CD1c-positive myeloid dendritic cell (primary cell): ENCODE measurements at regions not wholly inside any gene's neighbourhood (a gene's known extent, or its start where the extent isn't known, plus 50 kb on each side); places are given as distances from the start of the nearest gene placed in this dataset.

Experiments used
- DNase-seq: peaks from one replicate; pipeline ENCODE4 v3.0.0-alpha.2; 2016; ENCODE audit errors: extremely low spot score

DNA sequence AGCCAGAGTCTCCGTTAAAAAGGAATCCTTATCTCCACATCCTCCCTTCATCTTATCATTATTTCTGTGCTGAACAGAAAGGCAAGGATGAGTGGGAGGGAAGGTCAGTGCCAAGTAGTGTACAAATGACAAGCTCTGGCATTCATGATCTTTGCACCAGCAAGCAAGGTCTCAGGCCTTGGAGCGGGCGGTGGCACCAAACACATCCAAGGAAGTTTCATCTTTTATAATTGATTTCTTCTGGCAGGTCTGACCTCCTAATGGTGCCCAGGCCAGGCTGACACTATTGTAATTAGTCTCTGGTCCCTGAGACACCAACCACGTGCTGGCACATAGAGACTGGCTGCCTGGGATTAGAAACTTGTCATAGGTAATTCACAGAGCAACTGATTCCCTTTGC is 336.6 kb downstream of the EN1 start:
- no peak for DNase-seq

DNA sequence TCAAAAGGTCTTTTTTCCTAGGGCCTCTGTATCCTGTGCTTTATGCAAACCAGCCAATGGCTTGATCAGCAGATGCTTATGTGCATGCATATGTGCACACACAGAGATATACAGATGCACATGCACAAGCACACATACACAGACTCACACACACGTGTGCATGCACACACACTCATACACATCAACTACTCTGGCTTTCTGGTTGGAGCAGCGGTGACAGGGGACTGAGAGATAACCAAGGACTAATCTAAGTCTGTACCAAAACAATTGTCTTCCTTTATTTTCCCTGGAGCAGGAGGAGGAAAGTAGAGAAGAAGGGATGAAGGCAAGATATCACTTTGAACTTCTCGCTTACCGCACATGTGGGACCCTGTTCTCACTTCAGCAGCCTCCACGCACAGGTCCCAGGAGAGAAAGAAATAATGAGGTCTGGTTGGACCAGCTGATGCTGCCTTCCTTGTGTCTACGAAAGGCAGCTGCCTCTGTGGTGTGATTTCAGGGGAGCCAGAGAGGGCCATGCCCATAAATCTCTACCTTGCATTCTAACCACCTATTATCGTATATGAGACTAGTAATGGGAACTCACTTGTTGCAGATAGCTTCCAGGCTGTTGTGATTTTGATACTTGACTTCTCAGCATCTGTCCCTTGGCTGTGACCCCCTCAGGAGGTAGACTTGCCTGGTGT is 338.0 kb downstream of the EN1 start:
- DNase-seq = no peak

DNA sequence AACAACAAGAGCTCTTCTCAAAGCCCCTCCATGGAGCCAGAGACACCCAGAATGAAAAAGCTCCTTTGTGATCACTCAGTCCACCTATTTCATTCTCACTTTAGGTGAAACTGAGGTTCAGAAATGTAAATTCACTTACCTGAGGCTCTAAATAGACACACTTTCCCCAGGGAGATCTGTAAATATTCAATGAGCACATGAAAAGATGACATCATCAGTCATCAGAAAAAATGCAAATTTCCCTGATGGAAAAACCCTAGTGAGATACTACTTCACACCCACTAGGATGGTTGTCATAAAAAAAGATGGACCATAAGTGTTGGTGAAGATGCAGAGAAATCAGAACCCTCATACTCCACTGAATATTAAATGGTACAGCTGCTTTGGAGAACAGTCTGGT is 339.2 kb downstream of the EN1 start:
- DNase-seq = no peak

DNA sequence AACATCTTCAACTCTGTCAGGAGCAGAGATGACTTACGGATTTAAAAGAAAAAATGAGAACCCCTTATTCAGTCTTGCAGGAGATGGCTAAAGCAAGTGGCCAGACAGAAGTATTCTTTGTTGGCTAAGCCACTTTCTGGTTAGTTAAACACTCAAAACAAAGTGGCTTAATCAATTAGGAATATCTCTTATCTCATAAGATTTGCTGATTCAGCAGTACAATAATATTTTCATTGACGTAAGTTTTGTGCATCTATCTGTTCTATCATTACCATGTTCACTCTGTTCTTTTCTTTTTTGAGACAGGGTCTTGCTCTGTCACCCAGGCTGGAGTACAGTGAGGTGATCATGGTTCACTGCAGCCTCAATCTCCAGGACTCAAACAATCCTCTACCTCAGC is 342.0 kb downstream of the EN1 start:
- no peak for DNase-seq

DNA sequence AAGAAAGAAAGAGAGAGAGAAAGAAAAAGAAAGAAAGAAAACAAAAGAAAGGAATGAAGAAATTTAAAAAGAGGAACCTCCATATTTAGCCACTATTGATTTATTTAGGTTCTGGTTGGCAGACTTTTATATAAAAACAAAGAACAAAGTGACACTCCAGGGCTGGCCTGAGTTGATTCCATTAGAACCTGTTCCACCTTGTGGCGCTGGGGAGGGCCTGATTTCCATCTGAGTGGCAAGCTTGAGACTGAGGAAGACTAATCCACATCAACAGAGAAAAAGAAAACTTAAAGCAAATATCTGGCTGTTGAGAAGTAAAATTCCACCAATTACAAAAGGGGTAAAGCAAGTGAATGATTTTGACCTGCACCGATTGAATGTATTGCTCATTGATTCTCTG is 345.3 kb downstream of the EN1 start:
- DNase-seq = no peak

DNA sequence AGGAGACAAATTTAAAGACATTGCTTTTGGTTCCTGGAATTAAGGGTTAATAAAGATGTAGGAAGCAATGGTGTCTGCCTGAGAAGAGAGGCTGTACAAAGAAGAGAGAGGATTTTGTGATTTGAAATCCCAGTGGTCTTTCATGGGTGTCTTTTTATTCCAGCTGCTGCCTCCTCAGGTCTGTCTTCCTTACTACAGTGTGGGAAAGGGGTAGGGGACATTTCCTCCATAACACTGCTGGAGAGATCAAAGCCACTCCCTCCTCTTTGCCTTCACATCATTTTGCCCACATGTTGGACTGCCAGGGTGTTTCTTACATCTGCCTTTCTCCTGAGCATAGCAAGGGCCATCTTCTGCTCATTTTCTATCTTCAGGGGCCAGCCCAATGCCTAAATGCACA is 348.5 kb downstream of the EN1 start:
- no peak for DNase-seq

DNA sequence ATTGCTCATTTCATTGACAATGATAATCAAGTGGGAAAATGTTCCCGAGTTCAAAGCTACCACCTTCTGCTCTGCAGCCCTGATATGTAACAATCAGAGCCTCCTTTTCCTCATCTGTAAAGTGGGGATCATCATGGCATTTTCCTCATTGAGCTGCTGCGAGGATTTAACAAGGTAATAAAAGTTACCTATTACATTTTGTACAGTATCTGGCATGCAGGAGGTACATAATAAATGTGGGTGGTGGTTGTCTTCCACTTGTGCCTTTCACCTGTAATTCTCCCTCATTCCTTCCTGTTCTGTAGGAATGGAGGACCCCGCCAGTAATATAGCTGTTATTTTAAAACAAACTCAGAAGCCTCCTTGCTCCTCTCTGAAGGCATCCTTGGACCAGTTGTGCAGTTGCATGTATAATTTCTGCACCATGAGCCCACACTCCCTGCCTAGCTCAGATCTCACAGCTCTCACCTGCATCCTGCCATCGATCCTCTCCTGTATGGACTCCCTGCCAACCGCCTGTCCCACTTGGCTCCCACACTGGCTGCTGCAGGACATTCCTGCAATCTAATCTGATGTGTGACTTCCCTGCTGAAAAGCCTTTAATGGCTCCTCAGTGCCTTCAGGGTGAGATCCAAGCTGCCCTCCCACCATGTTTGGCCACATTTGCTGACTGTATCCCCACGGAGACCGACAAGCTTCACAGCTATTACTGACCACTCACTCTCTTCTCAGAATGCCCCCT is 350.4 kb downstream of the EN1 start:
- no peak for DNase-seq

DNA sequence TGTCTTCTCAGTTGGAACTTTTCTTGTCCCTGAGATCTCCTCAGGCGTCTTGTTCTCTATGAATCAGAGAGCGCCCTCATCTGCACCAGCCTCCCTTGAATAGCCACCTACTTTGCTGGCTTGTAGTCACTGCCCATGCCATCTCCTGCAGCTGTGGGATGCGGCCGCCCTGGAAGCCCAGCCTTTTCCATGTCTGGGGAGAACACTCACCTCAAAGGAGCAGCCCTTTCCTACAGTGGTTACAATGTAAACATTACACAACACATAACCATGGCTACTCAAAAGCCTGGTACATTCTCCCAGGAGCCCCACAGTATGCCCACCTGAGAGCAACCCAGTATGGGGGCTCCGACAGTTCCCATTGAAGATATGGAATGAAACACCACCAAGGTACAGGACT is 351.0 kb downstream of the EN1 start:
- no peak for DNase-seq

DNA sequence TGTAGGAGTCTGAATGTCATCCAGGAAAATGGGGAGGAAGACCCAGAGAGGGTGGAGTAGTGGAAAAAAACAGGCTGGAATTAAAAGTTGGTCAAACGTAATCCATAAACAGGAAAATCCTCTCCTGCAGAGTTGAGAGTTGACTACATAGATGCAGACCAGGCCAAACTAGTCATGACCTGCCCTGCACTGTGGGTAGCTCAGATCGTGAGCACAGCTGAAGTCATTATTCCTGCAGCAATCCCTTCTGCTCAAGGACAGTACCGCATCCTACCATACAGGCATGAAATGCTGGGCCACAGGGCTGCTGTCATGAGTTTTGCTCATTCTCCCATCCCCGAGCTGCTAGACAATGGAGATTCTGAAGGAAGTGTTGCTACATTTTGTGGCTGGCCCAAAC is 352.2 kb downstream of the EN1 start:
- no peak for DNase-seq

DNA sequence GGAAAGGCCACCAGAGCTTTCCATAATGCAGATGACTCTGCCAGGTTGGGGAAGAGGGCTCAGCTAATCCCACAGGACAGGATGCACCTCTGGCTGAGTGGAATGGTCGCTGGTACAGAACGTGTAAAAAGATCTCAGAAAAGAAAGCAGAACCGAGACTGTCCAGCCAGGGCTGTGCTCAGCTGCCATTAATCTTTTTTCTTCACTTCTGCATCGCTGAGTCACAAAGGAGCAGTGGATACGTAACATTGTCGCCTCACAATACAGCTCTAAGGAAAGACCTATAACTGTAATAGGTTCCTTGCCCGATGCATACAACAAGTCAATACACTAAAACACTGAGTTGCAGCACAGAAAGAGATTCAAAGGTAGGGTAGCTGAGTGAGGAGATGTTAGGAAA is 354.2 kb downstream of the EN1 start:
- DNase-seq = no peak

DNA sequence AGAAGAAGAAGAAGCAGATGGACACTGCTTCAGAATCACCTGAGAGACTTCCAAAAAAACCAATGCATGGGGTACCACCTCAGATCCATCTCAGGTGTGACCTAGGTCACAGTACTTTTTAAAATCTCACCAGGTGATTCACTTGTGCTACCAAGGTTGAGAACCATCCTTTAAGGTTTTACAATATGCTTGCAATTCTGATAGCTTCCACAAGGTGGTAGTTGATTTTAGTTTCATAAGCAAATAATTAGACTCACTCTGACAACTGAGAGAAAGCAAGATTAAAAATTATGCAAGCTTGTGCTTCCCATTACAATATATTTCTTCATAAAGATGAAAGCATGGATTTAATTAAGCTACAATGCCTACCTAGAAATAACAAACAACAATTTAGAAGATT is 355.1 kb downstream of the EN1 start:
- peak; percentile 5 for DNase-seq

DNA sequence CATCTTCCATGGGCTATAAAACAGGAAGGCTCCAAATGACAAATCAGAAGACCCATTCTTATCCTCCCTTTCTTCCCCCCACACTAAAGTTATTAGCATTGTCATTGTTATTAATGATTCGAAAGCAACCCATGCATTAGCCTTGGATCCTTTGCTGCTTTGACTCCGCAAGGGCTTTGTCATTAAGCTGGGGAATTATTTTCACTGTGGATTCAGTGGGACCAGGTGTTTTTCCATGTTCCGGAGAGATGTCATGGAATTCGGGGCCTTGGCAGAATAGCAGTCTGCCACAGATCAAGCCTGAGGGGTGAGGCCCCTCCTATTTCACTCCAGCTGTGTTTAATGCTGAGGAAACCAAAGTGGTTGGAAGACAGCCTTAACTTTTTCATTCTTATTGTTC is 357.1 kb downstream of the EN1 start:
- DNase-seq = no peak

DNA sequence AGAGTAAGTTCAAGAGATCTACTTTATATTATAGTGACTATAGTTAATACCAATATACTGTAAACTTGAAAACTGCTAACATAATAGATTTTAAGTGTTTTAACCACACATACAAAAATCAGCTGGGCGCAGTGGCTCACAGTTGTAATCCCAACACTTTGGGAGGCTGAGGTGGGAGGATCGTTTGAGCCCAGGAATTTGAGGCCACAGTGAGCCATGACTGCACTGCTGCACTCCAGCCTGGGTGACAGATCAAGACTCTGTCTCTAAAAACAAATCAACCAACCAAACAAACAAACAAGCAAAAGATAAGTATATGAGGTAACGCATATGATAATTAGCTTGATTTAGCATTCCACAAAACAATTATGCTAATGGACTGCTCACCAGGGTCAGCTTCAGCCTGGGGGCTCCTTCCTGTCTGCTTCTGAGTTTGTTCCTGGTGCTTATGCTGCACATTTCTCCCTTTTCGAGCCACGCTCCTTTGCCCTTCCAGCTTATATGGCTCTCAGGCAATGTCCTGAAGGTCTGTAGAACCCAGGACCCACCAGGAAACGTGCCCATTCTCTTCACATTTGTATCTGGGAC is 357.6 kb downstream of the EN1 start:
- no peak for DNase-seq

DNA sequence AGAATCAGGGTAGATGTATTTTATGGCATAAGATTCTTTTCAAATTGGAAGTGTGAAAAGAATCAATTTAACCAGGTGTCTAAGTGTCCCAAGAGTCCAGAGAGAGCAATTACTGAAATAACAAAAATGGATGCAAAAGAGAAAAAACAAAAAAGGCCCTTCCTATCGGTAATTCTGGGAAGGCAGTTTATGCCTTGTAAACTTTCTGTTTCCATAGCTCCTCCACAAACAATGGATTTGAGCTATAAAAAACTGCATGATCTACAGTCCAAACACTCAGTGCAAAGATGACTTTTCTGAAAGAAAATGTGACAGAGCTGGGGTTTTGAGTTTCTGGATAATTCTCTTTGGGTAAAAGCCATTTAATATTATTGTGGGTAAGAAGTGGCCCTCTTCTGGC is 366.1 kb downstream of the EN1 start:
- DNase-seq = no peak

DNA sequence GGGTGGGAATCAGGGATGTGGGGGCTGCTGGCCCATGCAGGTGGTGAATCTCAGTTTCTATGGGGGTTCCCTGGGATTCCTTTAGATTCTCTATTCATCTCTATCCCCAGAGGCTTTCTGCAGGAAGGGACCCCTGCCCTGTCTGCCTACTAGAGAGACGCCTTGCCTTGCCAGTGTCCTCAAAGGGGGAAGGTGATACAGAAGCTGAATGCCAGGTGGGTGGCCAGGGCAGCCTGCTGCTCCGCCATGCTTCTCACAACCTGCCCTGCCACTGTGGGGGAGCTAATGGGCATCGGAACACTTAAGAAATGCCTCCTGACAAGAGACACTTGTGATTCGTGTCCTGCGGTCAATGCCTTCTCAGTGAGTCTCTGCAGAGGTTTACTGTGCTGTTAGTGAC is 368.4 kb downstream of the EN1 start:
- no peak for DNase-seq

DNA sequence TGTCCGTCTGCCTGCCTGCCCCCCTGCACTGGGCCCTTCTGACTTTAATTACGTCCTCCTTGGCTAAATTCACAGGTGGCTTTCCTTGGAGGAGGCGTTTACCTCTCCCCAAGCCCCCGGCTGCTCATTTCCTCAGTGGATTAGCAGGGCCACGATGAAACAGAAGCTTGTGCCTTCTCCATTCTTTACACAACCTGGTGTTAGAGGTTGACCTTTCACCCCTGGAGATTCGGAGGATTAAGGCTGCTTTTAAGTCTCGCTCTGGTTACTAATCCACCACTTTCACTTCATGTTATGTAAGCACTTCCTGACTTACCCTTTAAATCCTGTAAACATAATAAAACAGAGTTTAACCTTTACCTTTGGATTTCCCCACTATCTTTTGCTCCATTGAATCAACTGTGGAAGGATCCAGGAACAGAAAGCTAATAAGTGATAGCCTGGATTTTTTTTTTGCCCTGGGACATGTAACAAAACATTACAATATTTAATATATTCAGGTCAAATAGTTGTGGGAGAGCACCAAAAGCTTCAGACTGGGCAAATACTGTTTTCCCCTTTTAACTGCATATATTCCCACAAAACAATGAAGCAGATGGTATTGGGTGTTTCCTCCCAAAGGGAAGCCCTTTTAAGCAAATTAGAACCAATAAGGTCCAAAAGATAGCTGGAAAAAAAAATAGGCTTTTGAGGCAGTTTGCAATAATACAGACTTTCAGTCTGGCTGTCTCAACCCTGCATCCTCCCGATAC is 370.2 kb downstream of the EN1 start:
- no peak for DNase-seq

DNA sequence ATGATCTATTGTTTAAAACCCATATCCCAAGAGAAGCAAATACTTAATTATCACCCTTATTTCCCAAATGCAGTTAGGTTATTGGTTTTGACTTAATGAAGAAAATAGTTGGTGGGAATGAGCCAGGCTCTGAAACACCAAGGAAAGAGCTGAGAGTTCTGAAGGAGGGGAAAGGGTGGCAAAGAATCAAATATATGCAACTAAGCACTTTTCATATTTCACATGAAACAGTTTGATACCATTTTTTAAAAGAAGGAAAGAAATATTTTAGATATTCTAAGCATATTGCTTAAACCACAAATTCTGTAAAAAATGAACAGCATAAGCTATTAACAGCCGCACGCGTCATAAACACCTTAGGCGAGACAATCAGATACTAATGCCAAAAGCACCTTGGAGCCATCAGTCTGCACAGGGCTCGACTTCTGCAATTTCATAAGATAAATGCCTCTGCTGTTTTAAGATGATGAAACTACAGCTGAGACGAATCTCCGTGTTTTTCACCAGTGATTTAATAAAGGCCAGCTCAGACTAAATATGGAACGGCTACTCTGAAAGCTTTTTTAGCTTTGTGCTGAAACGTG is 371.7 kb downstream of the EN1 start:
- DNase-seq = no peak

DNA sequence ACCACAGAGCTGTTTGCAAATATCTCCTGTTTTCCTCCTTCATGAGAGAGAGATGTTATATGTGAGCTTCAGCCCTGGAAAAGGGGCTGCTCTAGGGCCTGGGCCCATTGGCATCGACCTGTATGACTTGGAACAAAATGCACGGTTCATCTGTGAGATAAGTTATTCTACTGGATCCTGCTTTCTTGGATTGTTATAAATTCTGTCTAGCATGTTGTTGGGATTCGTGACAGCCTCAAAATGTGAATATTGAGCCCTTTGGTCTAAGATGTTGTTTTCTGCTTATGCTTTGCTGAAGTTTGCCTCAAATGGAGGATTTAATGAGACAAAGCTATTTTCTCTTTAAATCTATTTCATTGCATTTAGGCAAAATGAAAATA is 372.9 kb downstream of the EN1 start:
- DNase-seq = no peak

DNA sequence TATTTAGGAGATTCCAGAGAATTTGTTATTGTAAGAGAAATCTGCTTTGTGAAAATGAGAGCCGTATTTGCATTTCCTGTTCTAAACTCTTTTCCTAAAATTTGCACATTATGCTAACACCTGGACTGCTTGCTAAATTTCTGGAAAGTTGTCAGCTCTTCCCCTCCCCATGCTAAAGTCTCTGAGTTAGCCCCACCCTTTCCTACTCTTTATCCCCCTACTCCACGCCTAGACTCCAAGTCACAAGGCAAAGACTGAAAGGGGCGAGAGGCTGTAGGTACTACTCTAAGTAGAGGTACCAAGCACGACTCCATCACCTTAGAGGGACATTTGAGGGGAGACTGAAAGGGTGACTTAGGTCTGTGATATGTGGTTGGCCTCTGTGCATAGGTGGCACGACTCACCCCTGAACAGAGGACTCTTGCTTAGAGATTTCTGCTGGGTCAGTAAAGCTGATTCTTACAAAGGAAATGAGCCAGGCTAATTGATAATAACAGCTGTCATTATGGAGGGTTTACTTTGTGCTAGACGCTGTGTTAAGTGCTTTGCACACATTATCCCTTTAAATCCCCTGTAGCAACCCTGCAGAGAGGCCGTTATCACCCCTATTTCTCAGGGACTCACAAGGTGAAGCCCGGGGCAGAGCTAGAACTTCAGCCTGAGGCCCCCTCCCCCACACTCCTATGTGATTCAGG is 373.5 kb downstream of the EN1 start:
- DNase-seq = no peak

DNA sequence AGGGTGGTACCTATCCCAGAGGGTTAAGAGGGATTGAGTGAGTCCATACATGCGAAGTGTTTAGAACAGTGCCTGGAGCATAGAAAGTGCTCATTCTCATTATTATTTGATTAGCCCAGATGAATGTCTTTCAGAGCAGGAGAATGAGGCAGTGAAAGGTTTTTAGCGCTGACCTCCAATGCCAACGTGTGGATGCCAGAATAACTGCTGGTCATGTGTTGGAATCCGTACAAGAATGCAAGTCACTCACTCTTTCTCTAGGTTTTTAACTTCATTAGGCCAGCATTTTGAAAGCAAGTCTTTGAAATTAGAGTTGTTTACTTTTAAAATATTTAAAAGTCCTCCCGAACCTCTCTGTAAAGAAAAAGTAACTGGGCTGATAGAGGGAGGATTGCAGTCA is 374.2 kb downstream of the EN1 start:
- DNase-seq = no peak

DNA sequence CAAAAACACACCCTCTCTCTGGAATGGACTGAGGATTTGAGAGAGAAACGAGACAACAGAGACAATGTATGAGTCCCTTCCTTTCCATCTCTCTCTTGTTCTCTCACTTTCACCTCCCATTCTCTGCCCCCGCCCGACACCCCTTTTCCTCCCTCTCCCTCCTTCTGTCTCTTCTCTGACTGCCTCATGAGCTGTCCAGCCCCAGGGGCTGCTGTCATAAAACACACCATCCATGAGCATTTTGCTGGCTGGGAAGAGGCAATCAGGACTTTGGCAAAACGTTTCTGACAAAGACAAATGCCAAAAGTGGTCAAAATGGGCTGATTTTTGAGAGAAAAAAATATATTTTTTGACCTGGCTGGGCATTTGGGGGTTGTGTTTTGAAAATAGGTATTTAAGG is 377.2 kb downstream of the EN1 start:
- DNase-seq = no peak

DNA sequence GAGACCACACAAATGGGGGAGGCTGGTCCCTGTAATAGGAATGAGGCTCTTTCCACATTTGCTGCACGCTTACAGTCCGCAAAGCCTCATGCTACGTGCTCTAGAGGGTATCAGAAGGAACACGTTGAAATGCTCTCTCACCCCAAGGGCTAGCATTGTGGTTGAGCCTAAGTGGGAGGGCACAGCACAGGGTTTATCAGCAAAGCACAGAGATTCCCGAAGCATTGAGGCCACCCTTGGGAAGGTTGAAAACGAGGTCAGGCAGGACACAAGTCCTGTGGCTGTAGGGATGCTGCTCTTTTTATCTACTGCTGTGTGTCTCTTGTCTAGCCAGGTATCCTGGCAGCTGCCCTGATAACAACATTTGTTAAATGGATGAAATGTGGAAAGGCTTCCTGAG is 378.3 kb downstream of the EN1 start:
- no peak for DNase-seq
